ENCODE measurements at regions not wholly inside any gene's neighbourhood (a gene's known extent, or its start where the extent isn't known, plus 50 kb on each side); places are given as distances from the start of the nearest gene placed in this dataset.

GRCh38 chr15:47404877-47405276, 312.4 kb upstream of the SEMA6D start:
- in situ Hi-C loops (cut with MboI; ENCODE audit: low sequenced_read_pairs), result no loop called here
- WGBS, 2 experiments (ENCODE audit: extremely low coverage in 2 of 2, insufficient read length in 1 of 2), result 100% methylated on average over 1 of the region's 3 CpGs; no CpG with 5 or more reads in 1 of the 2 experiments

More at GRCh38 chr15:47404877-47405276, 312.4 kb upstream of the SEMA6D start:
- Histone ChIP-seq H3K36me3 (ENCODE audit: control insufficient read depth, insufficient read depth, low read length) (no peaks in the 10 kb centered on the region), H2BK15ac (ENCODE audit: low read depth, low read length) (no peak overlapping the region), H3K56ac (ENCODE audit: extremely low read depth, insufficient read depth, low read length) (no peak overlapping the region), H2AK5ac (ENCODE audit: low read depth, low read length) (no peak overlapping the region; the same call in 1 of the 2 replicates), H2BK5ac (ENCODE audit: low read depth, low read length, poor library complexity, severe bottlenecking) (no peak overlapping the region), H3K79me1 (ENCODE audit: low read depth in 1 of 2, low read length in 2 of 2) (no peaks in the 10 kb centered on the region), H3K4ac (ENCODE audit: low read depth, low read length) (peak overlapping the region; percentile 18; the same call in 1 of the 2 replicates), H2AFZ (replicated peaks; ENCODE audit: low read length, poor library complexity) (peak overlapping the region; percentile 5), H2AK9ac (replicated peaks; ENCODE audit: low read depth, low read length, poor library complexity) (no peak overlapping the region), H2BK20ac (ENCODE audit: low read depth, low read length) (no peak overlapping the region; the same call in 1 of the 2 replicates), H4K20me1 (ENCODE audit: insufficient read depth, low read length) (no peaks in the 10 kb centered on the region), H4K91ac (ENCODE audit: insufficient read depth, low read depth, low read length) (no peak overlapping the region), H3K4me1 (ENCODE audit: control insufficient read depth, insufficient read depth, low read length) (peaks cover 4% of the 10 kb centered on the region), H3K14ac (replicated peaks; ENCODE audit: low read depth, low read length) (no peak overlapping the region), H3K9me3 (ENCODE audit: control insufficient read depth, insufficient read depth, low read length) (no peaks in the 10 kb centered on the region), H3K9ac (ENCODE audit: low read depth, low read length) (no peak overlapping the region), H4K8ac (ENCODE audit: low read depth in 2 of 2, low read length in 2 of 2) (no peak overlapping the region), H3K4me2 (ENCODE audit: low read depth, low read length) (no peak overlapping the region), H3K4me3 (ENCODE audit: insufficient read depth, low read depth, low read length) (no peak overlapping the region), H3K27ac (ENCODE audit: insufficient read depth, low read length) (no peak overlapping the region), H4K5ac (ENCODE audit: low read depth, low read length) (no peak overlapping the region), H3K23ac (ENCODE audit: low read depth, low read length) (no peak overlapping the region), H3K27me3 (ENCODE audit: control insufficient read depth, insufficient read depth, low read length) (no peaks in the 10 kb centered on the region; the same call in 1 of the 2 replicates), H3K18ac (ENCODE audit: low read depth, low read length) (no peak overlapping the region), H3K9me1 (ENCODE audit: insufficient read depth, low read length) (no peaks in the 10 kb centered on the region), H2BK120ac (ENCODE audit: low read depth, low read length) (no peak overlapping the region)
- dilution Hi-C loops (cut with HindIII; ENCODE audit: low sequenced_read_pairs, unreplicated experiment) (no loop called here), intact Hi-C loops (cut with micrococcal nuclease) (no loop called here)
- DNase-seq, result no peak
- ChIA-PET CTCF (interaction anchor here (1.4 kb wide), 1 partner anchor 10 kb away, joined by 4 read pairs; no protein-coding TSS in a partner anchor), POLR2A (ENCODE audit: unreplicated experiment) (no interaction called here)
- no peak for ATAC-seq (ENCODE audit: low read depth)
- TF ChIP-seq MAZ (IDR thresholded peaks at IDR 0.05; ENCODE audit: borderline replicate concordance, low read depth, low read length) (no peak), ELK1 (IDR thresholded peaks at IDR 0.05; ENCODE audit: borderline replicate concordance, low read depth, low read length) (no peak), CEBPB (IDR thresholded peaks at IDR 0.05; ENCODE audit: low read depth, low read length) (no peak), MXI1 (IDR thresholded peaks at IDR 0.05; ENCODE audit: borderline replicate concordance, low read depth, low read length) (no peak), RCOR1 (IDR thresholded peaks at IDR 0.05; ENCODE audit: insufficient replicate concordance, low read length) (no peak), RFX5 (IDR thresholded peaks at IDR 0.05; ENCODE audit: low read depth, low read length) (no peak), USF2 (IDR thresholded peaks at IDR 0.05; ENCODE audit: low read depth, low read length) (no peak), BHLHE40 (IDR thresholded peaks at IDR 0.05; ENCODE audit: low read depth, low read length) (no peak), NFE2L2 (IDR thresholded peaks at IDR 0.05; ENCODE audit: low read depth, low read length) (no peak), MAFK (IDR thresholded peaks at IDR 0.05; ENCODE audit: low read depth, low read length) (no peak)
- BruUV-seq (replicated peaks), result no TSS peak

Data from IMR-90 (cell line).